ENCODE measurements at regions not wholly inside any gene's neighbourhood (a gene's known extent, or its start where the extent isn't known, plus 50 kb on each side); places are given as distances from the start of the nearest gene placed in this dataset.

DNA sequence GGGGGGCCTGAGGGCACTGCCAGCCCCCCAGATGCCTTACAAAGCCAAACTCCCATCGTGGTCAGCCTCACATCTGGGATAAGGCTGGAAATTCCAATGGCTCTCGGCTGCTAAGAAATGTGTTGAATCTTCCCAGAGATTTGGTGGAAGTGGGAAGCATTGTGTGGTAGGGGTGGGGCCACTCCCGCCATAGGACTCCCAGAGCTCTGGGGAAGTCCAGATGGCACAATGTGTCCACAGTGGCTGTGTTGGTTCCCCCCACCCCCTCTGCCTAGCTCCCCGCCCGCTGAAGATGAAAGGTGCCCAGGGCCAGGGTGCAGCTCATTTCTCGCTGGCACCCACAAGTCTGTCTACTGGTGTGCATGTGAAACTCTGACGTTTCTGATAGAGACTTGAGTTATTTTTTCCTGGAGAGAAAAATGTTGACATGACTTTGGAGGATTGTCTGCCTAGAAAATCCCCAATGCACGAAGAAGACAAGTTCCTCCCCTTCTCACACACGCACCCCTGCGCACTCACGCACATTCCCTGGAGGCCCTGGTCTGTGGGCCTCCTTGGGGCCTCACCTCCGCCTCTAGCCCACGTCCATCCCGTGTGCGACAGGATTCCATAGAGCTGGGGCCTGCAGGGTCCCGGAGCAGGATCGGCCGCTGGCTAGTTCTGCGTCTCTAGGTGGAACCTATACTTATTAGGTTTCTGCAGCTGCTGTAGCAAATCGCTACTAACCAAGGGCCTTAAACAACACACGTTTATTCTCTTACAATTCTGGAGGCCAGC is 199.1 kb downstream of the ZFP36L2 start:
- H3K4me1 ChIP-seq (ENCODE audit: control insufficient read depth, insufficient read depth, low read length, poor library complexity, severe bottlenecking): peaks cover 20% of the 10 kb centered on the region
- no peak overlapping the region for H3K4me3 ChIP-seq (ENCODE audit: extremely low read depth, insufficient read depth, low read length, poor library complexity, severe bottlenecking)
- no peaks in the 10 kb centered on the region for H3K36me3 ChIP-seq (ENCODE audit: control insufficient read depth, insufficient read depth, low read length)
- WGBS, 2 experiments (ENCODE audit: insufficient coverage in 2 of 2): 91 to 92% methylated on average over 16 to 20 of the region's 21 CpGs
- no peak overlapping the region for H3K27ac ChIP-seq (ENCODE audit: low read depth, low read length, severe bottlenecking)
- no peaks in the 10 kb centered on the region for H3K9me3 ChIP-seq (ENCODE audit: control insufficient read depth, low read length)

DNA sequence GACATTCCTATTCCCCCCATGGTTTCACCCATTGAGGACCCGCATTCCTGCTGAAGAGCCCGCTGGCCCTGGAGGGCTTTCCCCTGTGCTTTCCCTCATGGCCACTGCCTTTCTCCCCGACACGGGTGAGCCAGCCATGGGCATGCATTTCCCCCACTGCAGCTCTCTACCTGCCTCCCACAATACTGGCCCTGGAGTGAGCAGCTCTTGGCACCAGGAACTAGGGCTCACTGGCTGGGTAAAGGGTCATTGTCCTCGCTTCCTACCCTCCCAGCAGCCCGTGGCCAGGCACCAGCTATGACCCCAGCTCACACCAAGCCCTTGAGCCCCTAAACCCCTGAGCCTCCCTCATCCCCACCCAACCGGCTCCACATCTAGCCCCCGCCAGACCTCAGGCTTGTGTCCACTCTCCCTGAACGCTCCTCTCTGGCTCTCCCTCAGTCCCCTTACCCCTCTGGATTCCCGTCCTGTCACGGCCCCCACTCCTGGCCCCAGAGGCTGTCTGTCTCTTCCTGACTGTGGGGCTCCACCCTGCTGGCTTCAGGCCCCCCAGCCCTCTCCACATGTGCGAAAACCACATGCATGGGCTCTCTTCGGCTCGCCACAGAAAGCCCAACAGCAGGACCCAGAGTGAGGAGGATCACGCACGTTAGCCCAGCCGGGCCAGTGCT is 199.8 kb downstream of the ZFP36L2 start:
- H3K36me3 ChIP-seq (ENCODE audit: control insufficient read depth, insufficient read depth, low read length): no peaks in the 10 kb centered on the region
- H3K4me1 ChIP-seq (ENCODE audit: control insufficient read depth, insufficient read depth, low read length, poor library complexity, severe bottlenecking): peaks cover 20% of the 10 kb centered on the region
- no peak overlapping the region for H3K27ac ChIP-seq (ENCODE audit: low read depth, low read length, severe bottlenecking)
- H3K9me3 ChIP-seq (ENCODE audit: control insufficient read depth, low read length): peaks cover 7% of the 10 kb centered on the region
- H3K4me3 ChIP-seq (ENCODE audit: extremely low read depth, insufficient read depth, low read length, poor library complexity, severe bottlenecking): no peak overlapping the region
- WGBS, 2 experiments (ENCODE audit: insufficient coverage in 2 of 2): 89 to 90% methylated on average over 15 of the region's 17 CpGs

GRCh38 chr2:43025709-43026295 is 200.6 kb downstream of the ZFP36L2 start:
- Histone ChIP-seq H3K27ac (ENCODE audit: low read depth, low read length, severe bottlenecking) (no peak overlapping the region), H3K9me3 (ENCODE audit: control insufficient read depth, low read length) (peaks cover 11% of the 10 kb centered on the region), H3K36me3 (ENCODE audit: control insufficient read depth, insufficient read depth, low read length) (no peaks in the 10 kb centered on the region), H3K4me1 (ENCODE audit: control insufficient read depth, insufficient read depth, low read length, poor library complexity, severe bottlenecking) (peaks cover 20% of the 10 kb centered on the region), H3K4me3 (ENCODE audit: extremely low read depth, insufficient read depth, low read length, poor library complexity, severe bottlenecking) (no peak overlapping the region)
- 89 to 93% methylated on average over 4 to 5 of the region's 5 CpGs for WGBS, 2 experiments (ENCODE audit: insufficient coverage in 2 of 2)

DNA sequence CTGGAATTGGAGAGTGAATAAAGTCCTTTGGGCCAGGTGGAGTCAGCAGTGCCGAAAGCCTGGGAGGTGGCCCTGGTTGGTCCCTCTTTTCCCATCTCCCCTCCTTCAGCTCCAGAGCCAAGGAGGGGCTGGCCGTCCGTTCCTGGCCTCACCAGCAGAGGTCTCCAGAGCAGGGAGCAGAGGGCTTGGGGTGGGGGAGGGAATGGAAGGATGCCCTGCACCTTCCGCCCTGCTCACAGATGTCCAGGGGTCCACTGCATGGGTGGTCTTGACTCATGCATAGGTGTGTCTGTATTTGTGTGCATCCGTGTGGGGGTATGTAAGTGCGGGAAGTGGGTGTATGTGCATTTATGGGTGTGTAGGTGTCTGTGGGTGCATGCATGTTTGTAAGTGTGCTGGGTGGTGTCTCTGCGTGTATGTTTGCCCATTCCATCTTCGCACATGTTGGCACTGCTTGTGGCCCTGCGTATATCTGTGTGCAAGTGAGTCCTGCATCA is 201.8 kb downstream of the ZFP36L2 start:
- WGBS, 2 experiments (ENCODE audit: insufficient coverage in 2 of 2): 50 to 55% methylated on average over 4 to 6 of the region's 9 CpGs
- peaks cover 22% of the 10 kb centered on the region for H3K9me3 ChIP-seq (ENCODE audit: control insufficient read depth, low read length)
- H3K4me3 ChIP-seq (ENCODE audit: extremely low read depth, insufficient read depth, low read length, poor library complexity, severe bottlenecking): no peak overlapping the region
- H3K27ac ChIP-seq (ENCODE audit: low read depth, low read length, severe bottlenecking): no peak overlapping the region
- no peaks in the 10 kb centered on the region for H3K36me3 ChIP-seq (ENCODE audit: control insufficient read depth, insufficient read depth, low read length)
- H3K4me1 ChIP-seq (ENCODE audit: control insufficient read depth, insufficient read depth, low read length, poor library complexity, severe bottlenecking): peaks cover 20% of the 10 kb centered on the region

DNA sequence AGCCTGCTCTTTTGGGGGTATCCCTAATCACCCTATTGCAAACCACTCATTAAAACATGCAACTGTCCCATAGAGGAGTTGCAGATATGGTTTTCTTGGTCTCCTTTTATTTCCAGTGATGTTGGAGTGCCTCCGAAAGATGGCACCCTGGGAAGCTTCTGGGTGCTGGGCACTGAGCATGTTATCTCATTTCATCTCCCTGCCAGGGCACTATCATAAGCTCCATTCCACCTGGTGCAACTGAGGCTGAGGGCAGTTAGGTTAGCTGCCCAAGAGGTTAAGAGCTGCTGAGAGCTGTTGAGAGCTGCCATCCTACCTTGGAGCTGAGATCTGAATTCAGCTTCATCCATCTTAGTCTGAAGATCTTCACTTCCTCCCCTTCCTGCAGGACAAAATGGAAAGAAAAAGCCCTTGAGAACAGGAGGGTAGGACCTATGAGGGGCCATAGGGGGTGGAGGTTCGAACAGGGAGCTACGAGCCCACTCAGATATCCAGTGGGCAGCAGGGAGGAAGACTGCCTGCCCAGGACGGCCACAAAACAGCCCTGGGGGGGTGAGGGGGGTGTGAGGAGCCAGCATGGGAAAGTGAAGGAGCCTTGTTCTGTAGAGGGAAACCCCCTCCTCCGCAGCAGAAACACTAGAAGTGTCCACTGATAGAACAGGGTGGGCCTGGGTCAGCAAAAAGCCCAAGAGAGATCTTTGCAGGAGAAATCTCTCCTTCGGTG is 202.5 kb downstream of the ZFP36L2 start:
- H3K27ac ChIP-seq (ENCODE audit: low read depth, low read length, severe bottlenecking): no peak overlapping the region
- WGBS, 2 experiments (ENCODE audit: insufficient coverage in 2 of 2): 72% methylated on average over 5 to 6 of the region's 6 CpGs

DNA sequence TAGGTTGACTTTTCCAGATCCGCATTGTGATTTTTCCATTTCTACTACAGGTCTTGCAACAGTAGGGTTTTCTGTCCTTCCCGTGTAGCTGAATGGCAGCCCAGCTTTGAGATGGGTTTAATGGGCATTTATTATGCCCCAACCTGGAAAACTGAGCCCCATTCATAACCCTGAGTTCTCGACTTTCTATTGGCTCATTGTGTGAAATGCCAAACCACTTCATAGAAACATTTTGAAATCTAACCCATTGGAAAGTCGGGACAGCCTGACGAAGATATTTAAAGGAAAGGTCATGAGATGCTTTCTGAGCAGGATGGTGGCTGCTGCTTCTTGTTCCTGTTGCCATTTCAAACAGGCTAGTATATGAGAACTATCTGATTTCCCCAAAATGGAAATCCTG is 203.5 kb downstream of the ZFP36L2 start:
- no peak overlapping the region for H3K4me3 ChIP-seq (ENCODE audit: extremely low read depth, insufficient read depth, low read length, poor library complexity, severe bottlenecking)
- peaks cover 22% of the 10 kb centered on the region for H3K4me1 ChIP-seq (ENCODE audit: control insufficient read depth, insufficient read depth, low read length, poor library complexity, severe bottlenecking)
- H3K36me3 ChIP-seq (ENCODE audit: control insufficient read depth, insufficient read depth, low read length): no peaks in the 10 kb centered on the region
- H3K27ac ChIP-seq (ENCODE audit: low read depth, low read length, severe bottlenecking): no peak overlapping the region
- peaks cover 24% of the 10 kb centered on the region for H3K9me3 ChIP-seq (ENCODE audit: control insufficient read depth, low read length)
- 100% methylated on average over 1 to 3 of the region's 5 CpGs for WGBS, 2 experiments (ENCODE audit: insufficient coverage in 2 of 2)

More for the DNA sequence above, 202.5 kb downstream of the ZFP36L2 start:
- peaks cover 24% of the 10 kb centered on the region for H3K9me3 ChIP-seq (ENCODE audit: control insufficient read depth, low read length)
- H3K4me1 ChIP-seq (ENCODE audit: control insufficient read depth, insufficient read depth, low read length, poor library complexity, severe bottlenecking): peaks cover 20% of the 10 kb centered on the region
- no peak overlapping the region for H3K4me3 ChIP-seq (ENCODE audit: extremely low read depth, insufficient read depth, low read length, poor library complexity, severe bottlenecking)
- H3K36me3 ChIP-seq (ENCODE audit: control insufficient read depth, insufficient read depth, low read length): no peaks in the 10 kb centered on the region

DNA sequence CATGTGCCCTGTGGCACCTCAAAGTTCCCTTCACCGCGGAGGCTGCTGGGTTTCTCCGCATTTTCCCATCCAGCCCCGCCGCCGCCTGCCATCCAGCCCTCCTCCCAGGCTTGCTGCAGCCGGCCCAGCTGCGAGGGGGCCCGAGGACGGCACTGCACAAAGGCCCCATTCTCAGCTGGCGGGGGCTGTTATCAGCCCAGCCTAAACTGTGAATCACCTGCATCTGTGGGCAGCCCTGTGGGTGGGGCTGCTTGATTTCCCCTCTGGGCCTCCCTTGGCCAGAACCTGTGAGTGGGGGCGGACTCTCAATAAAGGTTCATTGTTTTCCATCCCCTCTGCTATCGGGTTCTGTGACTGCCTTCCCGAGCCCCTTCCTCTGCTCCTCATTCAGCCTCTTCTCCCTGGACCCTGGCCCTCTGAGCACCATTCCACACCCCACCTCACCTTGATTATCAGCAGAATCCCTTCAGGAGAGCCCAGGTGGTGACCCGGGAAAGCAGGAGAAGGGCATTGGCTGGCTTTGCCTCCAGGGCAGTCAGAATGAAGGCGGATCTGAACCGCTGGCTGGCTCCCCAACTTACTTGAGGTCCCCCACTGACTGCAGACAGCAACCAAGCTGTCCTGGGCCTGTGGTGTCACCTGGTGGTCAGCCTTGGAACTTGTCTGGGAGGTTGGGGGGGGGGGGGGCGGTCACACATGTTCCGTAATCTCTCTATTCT is 204.5 kb downstream of the ZFP36L2 start:
- no peaks in the 10 kb centered on the region for H3K36me3 ChIP-seq (ENCODE audit: control insufficient read depth, insufficient read depth, low read length)
- WGBS, 2 experiments (ENCODE audit: insufficient coverage in 2 of 2): 91% methylated on average over 9 to 10 of the region's 19 CpGs
- no peak overlapping the region for H3K27ac ChIP-seq (ENCODE audit: low read depth, low read length, severe bottlenecking)
- peaks cover 15% of the 10 kb centered on the region for H3K4me1 ChIP-seq (ENCODE audit: control insufficient read depth, insufficient read depth, low read length, poor library complexity, severe bottlenecking)
- H3K4me3 ChIP-seq (ENCODE audit: extremely low read depth, insufficient read depth, low read length, poor library complexity, severe bottlenecking): no peak overlapping the region
- peaks cover 24% of the 10 kb centered on the region for H3K9me3 ChIP-seq (ENCODE audit: control insufficient read depth, low read length)

DNA sequence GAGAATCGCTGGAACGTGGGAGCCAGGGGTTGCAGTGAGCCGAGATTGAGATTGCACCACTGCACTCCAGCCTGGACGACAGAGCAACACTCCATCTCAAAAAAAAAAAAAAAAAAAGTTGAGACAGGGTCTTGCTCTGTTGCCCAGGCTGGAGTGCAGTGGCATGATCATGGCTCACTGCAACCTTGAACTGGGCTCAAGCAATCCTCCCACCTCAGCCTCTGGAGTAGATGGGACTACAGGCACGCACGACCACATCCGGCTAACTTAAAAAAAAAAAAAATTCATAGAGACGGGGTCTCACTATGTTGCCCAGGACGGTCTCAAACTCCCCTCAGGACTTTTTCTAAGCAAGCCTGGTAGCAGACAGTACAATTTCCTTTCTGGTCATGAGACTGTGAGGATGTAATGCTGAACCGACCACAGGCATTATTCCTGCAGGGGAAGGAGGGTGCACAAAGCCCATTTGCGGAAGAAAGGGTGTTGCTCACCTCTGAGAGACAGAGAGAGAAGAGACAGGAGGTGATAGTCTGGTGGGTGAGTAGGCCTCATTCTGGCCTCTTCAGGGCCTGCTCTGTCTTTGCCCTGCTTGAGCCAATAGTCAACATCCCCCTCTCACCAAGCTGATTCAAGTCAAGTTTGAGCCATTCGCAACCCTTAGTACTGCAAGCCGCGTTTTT is 205.3 kb downstream of the ZFP36L2 start:
- Histone ChIP-seq H3K4me1 (ENCODE audit: control insufficient read depth, insufficient read depth, low read length, poor library complexity, severe bottlenecking) (peaks cover 11% of the 10 kb centered on the region), H3K4me3 (ENCODE audit: extremely low read depth, insufficient read depth, low read length, poor library complexity, severe bottlenecking) (no peak overlapping the region), H3K27ac (ENCODE audit: low read depth, low read length, severe bottlenecking) (no peak overlapping the region), H3K36me3 (ENCODE audit: control insufficient read depth, insufficient read depth, low read length) (no peaks in the 10 kb centered on the region), H3K9me3 (ENCODE audit: control insufficient read depth, low read length) (peaks cover 24% of the 10 kb centered on the region)
- 94 to 98% methylated on average over 4 to 8 of the region's 14 CpGs for WGBS, 2 experiments (ENCODE audit: insufficient coverage in 2 of 2)

- WGBS, 2 experiments (ENCODE audit: insufficient coverage in 2 of 2): 100% methylated on average over 1 of the region's 1 CpG
Measured at GRCh38 chr2:43020296-43020695, 206.1 kb downstream of the ZFP36L2 start.

More at GRCh38 chr2:43020296-43020695, 206.1 kb downstream of the ZFP36L2 start:
- no peaks in the 10 kb centered on the region for H3K36me3 ChIP-seq (ENCODE audit: control insufficient read depth, insufficient read depth, low read length)
- no peak overlapping the region for H3K4me3 ChIP-seq (ENCODE audit: extremely low read depth, insufficient read depth, low read length, poor library complexity, severe bottlenecking)
- H3K9me3 ChIP-seq (ENCODE audit: control insufficient read depth, low read length): peaks cover 24% of the 10 kb centered on the region
- H3K4me1 ChIP-seq (ENCODE audit: control insufficient read depth, insufficient read depth, low read length, poor library complexity, severe bottlenecking): peaks cover 9% of the 10 kb centered on the region
- no peak overlapping the region for H3K27ac ChIP-seq (ENCODE audit: low read depth, low read length, severe bottlenecking)
